Fibroblast of gingiva (primary cell): ENCODE measurements at regions not wholly inside any gene's neighbourhood (a gene's known extent, or its start where the extent isn't known, plus 50 kb on each side); places are given as distances from the start of the nearest gene placed in this dataset.

Experiments used
- DNase-seq: peaks from one replicate; pipeline ENCODE4 v3.0.0-alpha.2; 2011; ENCODE audit warnings: low read depth

- peak; percentile 39 for DNase-seq
Observed at GRCh38 chr21:15151385-15152103, 86.7 kb upstream of the NRIP1 start.

- no peak for DNase-seq
Observed at GRCh38 chr21:15152591-15152990, 87.8 kb upstream of the NRIP1 start.

- DNase-seq = no peak
Observed at GRCh38 chr21:15159382-15160020, 94.7 kb upstream of the NRIP1 start.

- no peak for DNase-seq
Observed at GRCh38 chr21:15160136-15160535, 95.3 kb upstream of the NRIP1 start.

- no peak for DNase-seq
Observed at GRCh38 chr21:15162921-15163320, 98.1 kb upstream of the NRIP1 start.

GRCh38 chr21:15164273-15164672 is 99.5 kb upstream of the NRIP1 start:
- no peak for DNase-seq

GRCh38 chr21:15164678-15165303 is 100.0 kb upstream of the NRIP1 start:
- no peak for DNase-seq

GRCh38 chr21:15170614-15171013 is 105.8 kb upstream of the NRIP1 start:
- no peak for DNase-seq

GRCh38 chr21:15171546-15171945 is 106.7 kb upstream of the NRIP1 start:
- DNase-seq = no peak

- no peak for DNase-seq
Observed at GRCh38 chr21:15172963-15173362, 108.2 kb upstream of the NRIP1 start.

GRCh38 chr21:15174923-15175322 is 110.1 kb upstream of the NRIP1 start:
- no peak for DNase-seq

- DNase-seq = no peak
Observed at GRCh38 chr21:15182731-15183130, 117.9 kb upstream of the NRIP1 start.

- DNase-seq = no peak
Observed at GRCh38 chr21:15183813-15184257, 119.0 kb upstream of the NRIP1 start.

- DNase-seq = no peak
Observed at GRCh38 chr21:15190412-15190811, 125.6 kb upstream of the NRIP1 start.

- DNase-seq = no peak
Observed at GRCh38 chr21:15190837-15191236, 126.0 kb upstream of the NRIP1 start.

- DNase-seq = no peak
Observed at GRCh38 chr21:15191342-15191741, 126.5 kb upstream of the NRIP1 start.

GRCh38 chr21:15192243-15192642 is 127.4 kb upstream of the NRIP1 start:
- DNase-seq = peak; percentile 67

GRCh38 chr21:15193937-15194336 is 129.1 kb upstream of the NRIP1 start:
- no peak for DNase-seq

- no peak for DNase-seq
Observed at GRCh38 chr21:15195104-15195503, 130.3 kb upstream of the NRIP1 start.

- DNase-seq = no peak
Observed at GRCh38 chr21:15195768-15196167, 131.0 kb upstream of the NRIP1 start.

- peak; percentile 57 for DNase-seq
Observed at GRCh38 chr21:15197696-15198095, 132.9 kb upstream of the NRIP1 start.

- DNase-seq = no peak
Observed at GRCh38 chr21:15199414-15200383, 134.9 kb upstream of the NRIP1 start.
